ENCODE measurements at regions not wholly inside any gene's neighbourhood (a gene's known extent, or its start where the extent isn't known, plus 50 kb on each side); places are given as distances from the start of the nearest gene placed in this dataset.

- TF ChIP-seq CTCF (IDR thresholded peaks at IDR 0.05; ENCODE audit: insufficient read depth, low read length, poor library complexity, severe bottlenecking), result no peak
- no peak for TF ChIP-seq EZH2phosphoT487 (conservative IDR thresholded peaks at IDR 0.05; ENCODE audit: low read length)
Measured at GRCh38 chr13:70905035-70905434, 796.8 kb upstream of the KLHL1 start.
